Kidney (tissue), 13 donors: ENCODE measurements at regions not wholly inside any gene's neighbourhood (a gene's known extent, or its start where the extent isn't known, plus 50 kb on each side); places are given as distances from the start of the nearest gene placed in this dataset.

Experiments used
- DNase-seq, 5 donors: peaks; one replicate each; pipeline ENCODE4 v3.0.0-alpha.2; 2013 to 2020
- FAIRE-seq: peaks from 2 replicates; lab custom pipeline; 2012; peaks lifted over from hg19 to GRCh38; lab: Jason Lieb, UNC
- H3K27ac ChIP-seq, 2 donors: one replicate each; pipeline ENCODE4 v1.7.0; 2013; ENCODE audit warnings: low read depth in 2 of 2, low read length in 2 of 2, inconsistent platforms in 1 of 2
- H3K27me3 ChIP-seq: one replicate; pipeline ENCODE4 v1.7.1; 2013; ENCODE audit warnings: low read length, inconsistent platforms; ENCODE audit not compliant: control insufficient read depth, insufficient read depth
- H3K36me3 ChIP-seq, 3 donors: one replicate each; pipeline versions ENCODE4 v1.7.0 to v1.7.1; 2013; ENCODE audit warnings: low read length in 3 of 3, control low read depth in 1 of 3, inconsistent platforms in 1 of 3; ENCODE audit not compliant: insufficient read depth in 3 of 3, control insufficient read depth in 2 of 3
- H3K4me1 ChIP-seq, 3 donors: one replicate each; pipeline versions ENCODE4 v1.7.0 to v1.7.1; 2013; ENCODE audit warnings: low read length in 3 of 3, inconsistent platforms in 1 of 3, low read depth in 1 of 3; ENCODE audit not compliant: control insufficient read depth in 2 of 3, insufficient read depth in 2 of 3
- H3K4me3 ChIP-seq, 3 donors: one replicate each; pipeline versions ENCODE4 v1.7.0 to v1.8.1; 2013; ENCODE audit warnings: low read length in 3 of 3, control low read depth in 1 of 3, inconsistent platforms in 1 of 3
- H3K9ac ChIP-seq, 3 donors: one replicate each; pipeline versions ENCODE4 v1.7.0 to v1.7.1; 2013; ENCODE audit warnings: low read length in 3 of 3, control low read depth in 1 of 3, inconsistent platforms in 1 of 3
- H3K9me3 ChIP-seq, 3 donors: one replicate each; pipeline versions ENCODE4 v1.7.0 to v1.7.1; 2013; ENCODE audit warnings: low read length in 3 of 3, control low read depth in 1 of 3, inconsistent platforms in 1 of 3; ENCODE audit not compliant: control insufficient read depth in 2 of 3, insufficient read depth in 1 of 3
- intact Hi-C: fragments of 100-400 bp; cut with DNase I; formaldehyde crosslinking; loops from one replicate; pipeline ENCODE4 v1.11.1; 2022
- TF ChIP-seq, protein P1 (sequence below): IDR thresholded peaks from 3 replicates; pipeline ENCODE4 v1.5.1; 2012; ENCODE audit warnings: mild to moderate bottlenecking, moderate library complexity, borderline replicate concordance; ENCODE audit not compliant: insufficient read depth; ENCODE audit errors: extremely low read depth
- donor health status: control.
- donor health status: control.
- donor health status: control.
- donor health status: control.
- donor health status: control.
- donor health status: DM: yes; HTN: yes; CAD: no.
- donor health status: Normal renal cell carcinoma (clear cell type).

DNA sequence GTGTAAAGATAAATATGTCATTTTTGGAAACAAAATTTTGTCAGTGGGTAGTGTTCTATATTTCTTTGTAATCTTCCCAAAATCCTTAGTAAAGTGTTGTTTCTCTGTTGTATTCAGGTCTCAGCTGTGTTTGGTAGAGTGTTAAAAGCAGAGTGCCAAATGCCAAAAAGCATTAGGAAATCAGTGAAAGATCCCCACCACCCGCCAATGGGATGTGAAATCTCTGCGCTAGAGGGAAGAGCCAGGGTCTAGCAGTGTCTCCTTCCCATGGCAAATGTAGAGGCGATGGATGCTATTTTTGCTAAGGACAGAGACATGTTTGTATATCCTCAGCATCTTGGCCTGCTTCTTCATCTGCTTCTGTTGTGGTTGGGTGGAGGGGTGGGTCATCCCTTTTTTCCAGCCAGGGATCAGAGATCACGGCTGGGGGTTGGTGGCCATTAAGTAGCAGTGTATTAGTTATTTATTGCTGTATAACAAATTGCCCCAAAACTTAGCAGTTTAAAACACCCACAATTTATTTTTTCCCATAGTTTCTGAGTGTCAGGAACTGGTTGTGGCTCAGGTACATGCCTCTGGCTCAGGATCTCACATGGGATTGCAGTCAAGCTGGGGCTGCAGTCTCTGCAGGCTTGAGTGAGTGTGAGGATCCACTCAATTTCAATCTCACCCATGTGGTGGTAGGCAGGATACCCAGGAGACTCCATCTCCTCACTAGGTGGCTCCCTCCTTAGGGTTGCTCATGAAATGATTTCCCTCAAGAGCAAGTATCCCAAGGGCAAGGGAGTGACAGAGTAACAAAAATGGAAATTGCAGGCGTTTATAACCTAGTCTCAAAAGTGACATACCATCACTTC lies 211.9 kb downstream of the MYCN start:
- no peak overlapping the region for H3K27ac ChIP-seq
- no peaks in the 10 kb centered on the region for H3K36me3 ChIP-seq
- FAIRE-seq (no peak), DNase-seq (no peak)
- intact Hi-C loops = no loop called here
- TF ChIP-seq, protein P1, sequence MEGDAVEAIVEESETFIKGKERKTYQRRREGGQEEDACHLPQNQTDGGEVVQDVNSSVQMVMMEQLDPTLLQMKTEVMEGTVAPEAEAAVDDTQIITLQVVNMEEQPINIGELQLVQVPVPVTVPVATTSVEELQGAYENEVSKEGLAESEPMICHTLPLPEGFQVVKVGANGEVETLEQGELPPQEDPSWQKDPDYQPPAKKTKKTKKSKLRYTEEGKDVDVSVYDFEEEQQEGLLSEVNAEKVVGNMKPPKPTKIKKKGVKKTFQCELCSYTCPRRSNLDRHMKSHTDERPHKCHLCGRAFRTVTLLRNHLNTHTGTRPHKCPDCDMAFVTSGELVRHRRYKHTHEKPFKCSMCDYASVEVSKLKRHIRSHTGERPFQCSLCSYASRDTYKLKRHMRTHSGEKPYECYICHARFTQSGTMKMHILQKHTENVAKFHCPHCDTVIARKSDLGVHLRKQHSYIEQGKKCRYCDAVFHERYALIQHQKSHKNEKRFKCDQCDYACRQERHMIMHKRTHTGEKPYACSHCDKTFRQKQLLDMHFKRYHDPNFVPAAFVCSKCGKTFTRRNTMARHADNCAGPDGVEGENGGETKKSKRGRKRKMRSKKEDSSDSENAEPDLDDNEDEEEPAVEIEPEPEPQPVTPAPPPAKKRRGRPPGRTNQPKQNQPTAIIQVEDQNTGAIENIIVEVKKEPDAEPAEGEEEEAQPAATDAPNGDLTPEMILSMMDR = no peak
- no peak overlapping the region for H3K4me3 ChIP-seq
- H3K27me3 ChIP-seq = no peaks in the 10 kb centered on the region
- no peaks in the 10 kb centered on the region for H3K4me1 ChIP-seq
- H3K9me3 ChIP-seq = peaks cover 0 to 3% (median 0%) of the 10 kb centered on the region in 3 donors
- no peak overlapping the region for H3K9ac ChIP-seq

DNA sequence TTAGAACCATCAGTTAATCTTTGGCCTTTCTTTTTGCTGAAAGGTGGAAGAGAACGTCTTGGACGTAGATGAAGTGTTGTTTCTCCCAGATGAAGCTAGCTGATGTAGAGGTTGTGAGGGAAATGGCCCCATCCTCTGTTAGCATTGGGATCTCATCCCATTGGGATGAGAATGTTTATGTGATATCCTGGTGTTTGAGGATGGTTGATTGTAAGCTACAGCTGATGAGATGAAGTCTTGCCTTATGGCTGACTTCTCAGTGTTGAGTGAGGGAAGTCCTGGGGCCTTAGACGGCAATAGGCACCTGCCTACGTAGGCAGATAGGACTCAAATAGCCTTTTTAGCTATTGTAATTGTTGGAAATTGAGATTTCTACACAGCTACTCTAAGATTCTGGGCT lies 211.3 kb downstream of the MYCN start:
- DNase-seq (no peak), FAIRE-seq (no peak)
- H3K9ac ChIP-seq = no peak overlapping the region
- TF ChIP-seq, protein P1 = no peak
- no peaks in the 10 kb centered on the region for H3K36me3 ChIP-seq
- no peak overlapping the region for H3K4me3 ChIP-seq
- H3K9me3 ChIP-seq = peaks cover 0 to 3% (median 0%) of the 10 kb centered on the region in 3 donors
- intact Hi-C loops = no loop called here
- no peaks in the 10 kb centered on the region for H3K27me3 ChIP-seq
- no peak overlapping the region for H3K27ac ChIP-seq
- no peaks in the 10 kb centered on the region for H3K4me1 ChIP-seq

DNA sequence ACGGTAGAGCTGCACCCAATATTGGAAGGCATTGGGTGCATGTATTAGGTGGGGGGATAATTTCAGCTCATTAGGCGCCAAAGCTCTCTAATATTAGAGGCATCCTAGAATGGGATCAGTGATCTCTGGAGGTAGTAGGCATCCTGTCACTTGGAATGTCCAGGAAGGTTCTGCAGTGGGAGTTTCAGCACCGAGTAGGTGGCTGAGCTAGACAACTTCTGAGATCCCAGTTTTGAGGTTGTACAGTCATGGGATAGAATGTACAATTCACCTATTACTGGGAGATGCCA lies 210.9 kb downstream of the MYCN start:
- Histone ChIP-seq H3K27ac (no peak overlapping the region), H3K4me3 (no peak overlapping the region), H3K36me3 (no peaks in the 10 kb centered on the region), H3K9me3 (peaks cover 0 to 3% (median 0%) of the 10 kb centered on the region in 3 donors), H3K27me3 (no peaks in the 10 kb centered on the region), H3K9ac (no peak overlapping the region), H3K4me1 (no peaks in the 10 kb centered on the region)
- TF ChIP-seq, protein P1 = no peak
- no peak for DNase-seq
- intact Hi-C loops = no loop called here
- no peak for FAIRE-seq
